Omental fat pad (tissue), 3 donors: ENCODE measurements at regions not wholly inside any gene's neighbourhood (a gene's known extent, or its start where the extent isn't known, plus 50 kb on each side); places are given as distances from the start of the nearest gene placed in this dataset.

Source experiments
- ATAC-seq: fragments of 150-250 bp; one replicate; pipeline ENCODE4 v1.9.1; 2016; ENCODE audit warnings: mild to moderate bottlenecking, moderate library complexity; ENCODE audit not compliant: low FRiP score
- DNase-seq: peaks from one replicate; pipeline ENCODE4 v3.0.0-alpha.2; 2019; ENCODE audit warnings: low spot score
- CTCF ChIP-seq, 3 donors: fragments of 450-650 bp; IDR thresholded peaks; one replicate each; pipeline ENCODE4 v1.5.1; 2016 to 2017; ENCODE audit warnings: antibody characterized with exemption in 3 of 3, mild to moderate bottlenecking in 3 of 3, moderate library complexity in 2 of 3

GRCh38 chr21:27735699-27736098, 768.8 kb upstream of the ADAMTS5 start:
- DNase-seq = no peak

GRCh38 chr21:27734146-27734545, 767.3 kb upstream of the ADAMTS5 start:
- TF ChIP-seq CTCF (IDR thresholded peaks at IDR 0.05) = no peak
- DNase-seq = no peak
- no peak for ATAC-seq

More at GRCh38 chr21:27735699-27736098, 768.8 kb upstream of the ADAMTS5 start:
- TF ChIP-seq CTCF (IDR thresholded peaks at IDR 0.05) = no peak
- no peak for ATAC-seq

GRCh38 chr21:27725916-27726315, 759.0 kb upstream of the ADAMTS5 start:
- DNase-seq (no peak), ATAC-seq (no peak)
- TF ChIP-seq CTCF (IDR thresholded peaks at IDR 0.05) = no peak

- no peak for TF ChIP-seq CTCF (IDR thresholded peaks at IDR 0.05)
- ATAC-seq (no peak), DNase-seq (no peak)
These were observed 755.2 kb upstream of the ADAMTS5 start for GRCh38 chr21:27722095-27722494.

- DNase-seq (no peak), ATAC-seq (no peak)
- TF ChIP-seq CTCF (IDR thresholded peaks at IDR 0.05) = no peak
These were observed 754.8 kb upstream of the ADAMTS5 start for GRCh38 chr21:27721675-27722074.

GRCh38 chr21:27719226-27719625, 752.3 kb upstream of the ADAMTS5 start:
- ATAC-seq (no peak), DNase-seq (no peak)
- TF ChIP-seq CTCF (IDR thresholded peaks at IDR 0.05) = no peak

- no peak for TF ChIP-seq CTCF (IDR thresholded peaks at IDR 0.05)
- DNase-seq (no peak), ATAC-seq (no peak)
These were observed 748.2 kb upstream of the ADAMTS5 start for GRCh38 chr21:27715131-27715530.
